Uterus (tissue), 3 donors: ENCODE measurements at regions not wholly inside any gene's neighbourhood (a gene's known extent, or its start where the extent isn't known, plus 50 kb on each side); places are given as distances from the start of the nearest gene placed in this dataset.
"Not testable (repeated sequence)": the region's sequence is repeated elsewhere in the genome, so short reads cannot be mapped to it uniquely, and the experiment has no call there.

Experiments used
- DNase-seq, 2 donors: peaks; one replicate each; pipeline ENCODE4 v3.0.0-alpha.2; 2019 to 2020
- H3K27ac ChIP-seq, 2 donors: fragments of 200-600 bp; sonication (generic); 1 replicate in 1 of 2; 2 replicates in 1 of 2; pipeline ENCODE4 v1.5.1; 2016 to 2018
- H3K27me3 ChIP-seq, 2 donors: fragments of 200-600 bp; sonication (generic); one replicate each; pipeline ENCODE4 v1.5.1; 2018 to 2019; ENCODE audit warnings: control low read depth in 1 of 2
- H3K36me3 ChIP-seq, 2 donors: fragments of 200-600 bp; sonication (generic); one replicate each; pipeline ENCODE4 v1.5.1; 2019; ENCODE audit warnings: control low read depth in 1 of 2
- H3K4me1 ChIP-seq, 2 donors: fragments of 200-600 bp; sonication (generic); one replicate each; pipeline ENCODE4 v1.5.1; 2018 to 2019; ENCODE audit warnings: control low read depth in 1 of 2
- H3K4me3 ChIP-seq, 2 donors: fragments of 200-600 bp; sonication (generic); 1 replicate in 1 of 2; 2 replicates in 1 of 2; pipeline ENCODE4 v1.5.1; 2018 to 2019; ENCODE audit warnings: mild to moderate bottlenecking in 1 of 2
- H3K9me3 ChIP-seq, 2 donors: fragments of 200-600 bp; sonication (generic); one replicate each; pipeline ENCODE4 v1.5.1; 2019; ENCODE audit warnings: control low read depth in 1 of 2
- CTCF ChIP-seq, 4 experiments: fragments of 200-600 bp in 2 of 4; fragments of 450-650 bp in 2 of 4; sonication (generic) in 2 of 4; IDR thresholded peaks; one replicate each; pipeline ENCODE4 v1.5.1; 2016 to 2019; ENCODE audit warnings: antibody characterized with exemption in 4 of 4, mild to moderate bottlenecking in 2 of 4, moderate library complexity in 1 of 4
- POLR2A ChIP-seq, 2 donors: fragments of 450-650 bp; IDR thresholded peaks; one replicate each; pipeline ENCODE4 v1.6.1; 2016; ENCODE audit warnings: antibody characterized with exemption in 2 of 2, mild to moderate bottlenecking in 1 of 2, moderate library complexity in 1 of 2
- intact Hi-C: fragments of 100-400 bp; cut with DNase I; formaldehyde crosslinking; loops from one replicate; pipeline ENCODE4 v1.15.1; 2023; ENCODE audit warnings: low total_unique reads
- donor health status: DM: yes; HTN: yes; CAD: no.

- Histone ChIP-seq H3K36me3 (no peaks in the 10 kb centered on the region), H3K4me3 (no peak overlapping the region), H3K9me3 (no peaks in the 10 kb centered on the region), H3K4me1 (no peaks in the 10 kb centered on the region), H3K27me3 (no peaks in the 10 kb centered on the region), H3K27ac (no peak overlapping the region)
- DNase-seq, result no peak
- intact Hi-C loops, result no loop called here
- TF ChIP-seq POLR2A (IDR thresholded peaks at IDR 0.05) (no peak), CTCF (IDR thresholded peaks at IDR 0.05) (no peak)
Observed at GRCh38 chr10:21043044-21043443, 145.9 kb upstream of the NEBL start.

GRCh38 chr10:21042536-21042935 lies 145.4 kb upstream of the NEBL start:
- H3K27me3 ChIP-seq, result no peaks in the 10 kb centered on the region
- H3K4me3 ChIP-seq, result no peak overlapping the region
- no peak for TF ChIP-seq CTCF (IDR thresholded peaks at IDR 0.05)
- TF ChIP-seq POLR2A (IDR thresholded peaks at IDR 0.05), result no peak
- intact Hi-C loops, result no loop called here
- no peaks in the 10 kb centered on the region for H3K4me1 ChIP-seq
- H3K9me3 ChIP-seq, result no peaks in the 10 kb centered on the region
- H3K36me3 ChIP-seq, result no peaks in the 10 kb centered on the region
- no peak for DNase-seq
- no peak overlapping the region for H3K27ac ChIP-seq

DNA sequence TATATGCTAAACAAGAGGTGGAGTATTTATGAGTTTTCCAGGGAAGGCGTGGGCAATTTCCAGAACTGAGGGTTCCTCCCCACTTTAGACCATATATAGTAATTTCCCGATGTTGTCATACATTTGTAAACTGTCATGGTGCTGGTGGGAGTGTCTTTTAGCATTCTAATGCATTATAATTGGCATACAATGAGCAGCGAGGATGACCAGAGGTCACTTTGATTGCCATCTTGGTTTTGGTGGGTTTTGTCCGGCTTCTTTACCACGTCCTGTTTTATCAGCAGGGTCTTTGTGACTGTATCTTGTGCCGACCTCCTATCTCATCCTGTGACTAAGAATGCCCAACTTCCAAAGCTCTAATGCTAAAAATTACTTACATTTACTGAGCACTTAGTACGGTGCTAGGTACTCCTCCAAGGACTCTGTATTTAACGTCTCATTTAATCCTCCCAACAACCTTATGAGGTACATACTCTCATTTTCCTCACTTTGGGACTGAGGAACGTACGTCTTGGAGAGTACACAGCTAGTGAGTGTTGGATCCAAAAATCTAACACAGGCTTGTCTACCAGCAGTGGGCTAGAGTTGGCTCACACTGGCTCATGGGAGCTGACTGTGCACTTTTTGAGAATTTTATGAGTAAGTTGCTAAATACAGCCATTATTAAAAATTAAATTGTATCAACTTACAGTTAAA lies 144.8 kb upstream of the NEBL start:
- DNase-seq, result no peak
- H3K4me3 ChIP-seq, result no peak overlapping the region
- TF ChIP-seq POLR2A (IDR thresholded peaks at IDR 0.05) (no peak), CTCF (IDR thresholded peaks at IDR 0.05) (no peak)
- H3K27ac ChIP-seq, result no peak overlapping the region
- no peaks in the 10 kb centered on the region for H3K36me3 ChIP-seq
- no peaks in the 10 kb centered on the region for H3K27me3 ChIP-seq
- H3K4me1 ChIP-seq, result no peaks in the 10 kb centered on the region
- H3K9me3 ChIP-seq, result no peaks in the 10 kb centered on the region
- intact Hi-C loops, result no loop called here

DNA sequence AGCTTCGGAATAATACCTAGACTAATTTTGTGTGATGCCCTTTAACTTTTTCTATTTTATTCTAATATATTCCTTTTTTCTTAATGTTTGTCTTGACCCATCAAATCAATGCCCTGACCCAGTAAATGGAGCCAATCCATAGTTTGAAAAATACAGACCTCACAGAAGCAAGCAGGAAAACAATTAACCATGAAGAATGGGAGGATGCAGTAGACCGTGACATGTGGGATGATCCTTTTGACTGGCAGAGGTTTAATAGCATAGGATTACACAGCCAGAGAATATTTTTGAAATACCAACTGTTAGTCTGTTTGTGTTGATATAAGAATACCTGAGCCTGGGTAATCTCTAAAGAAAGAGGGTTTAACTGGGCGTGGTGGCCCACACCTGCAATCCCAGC lies 142.6 kb upstream of the NEBL start:
- TF ChIP-seq POLR2A (IDR thresholded peaks at IDR 0.05) (no peak), CTCF (IDR thresholded peaks at IDR 0.05) (no peak)
- DNase-seq, result no peak
- Histone ChIP-seq H3K9me3 (no peaks in the 10 kb centered on the region), H3K27me3 (no peaks in the 10 kb centered on the region), H3K27ac (no peak overlapping the region), H3K36me3 (no peaks in the 10 kb centered on the region), H3K4me3 (no peak overlapping the region), H3K4me1 (no peaks in the 10 kb centered on the region)
- intact Hi-C loops, result no loop called here

DNA sequence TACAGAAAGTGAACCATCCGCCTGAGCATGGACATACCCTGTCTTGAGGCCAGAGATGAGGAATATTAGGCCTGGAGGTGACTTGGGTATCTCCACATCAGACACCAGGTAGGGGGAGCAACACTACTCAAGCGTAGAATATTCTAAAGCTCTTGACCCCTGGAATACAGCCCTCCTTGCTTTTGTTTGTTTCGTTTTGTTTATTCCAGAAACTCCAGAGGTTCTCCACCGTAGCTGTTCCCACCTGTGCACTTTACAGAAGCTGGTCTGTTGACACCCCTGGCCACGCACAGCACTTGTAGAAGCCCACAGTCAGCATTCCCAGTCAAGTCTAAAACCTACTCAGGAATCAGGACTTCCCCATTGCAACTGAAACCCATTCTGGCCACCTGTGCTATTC lies 139.6 kb upstream of the NEBL start:
- intact Hi-C loops, result no loop called here
- TF ChIP-seq CTCF (IDR thresholded peaks at IDR 0.05) (no peak), POLR2A (IDR thresholded peaks at IDR 0.05) (no peak)
- Histone ChIP-seq H3K27ac (no peak overlapping the region), H3K4me3 (no peak overlapping the region), H3K9me3 (no peaks in the 10 kb centered on the region), H3K27me3 (no peaks in the 10 kb centered on the region), H3K36me3 (no peaks in the 10 kb centered on the region), H3K4me1 (no peaks in the 10 kb centered on the region)
- DNase-seq, result no peak

GRCh38 chr10:21034770-21035169 lies 137.7 kb upstream of the NEBL start:
- H3K4me1 ChIP-seq, intact Hi-C loops, H3K36me3 ChIP-seq, DNase-seq, H3K27me3 ChIP-seq, H3K4me3 ChIP-seq, H3K27ac ChIP-seq, H3K9me3 ChIP-seq: not testable (repeated sequence)
